Stimulated activated CD8-positive, alpha-beta memory T cell treated with anti-CD3 and anti-CD28 coated beads, Interleukin-12 subunit alpha, Interleukin-12 subunit beta, amount 100 ng/mL, for 1 hour (primary cell): ENCODE measurements at regions not wholly inside any gene's neighbourhood (a gene's known extent, or its start where the extent isn't known, plus 50 kb on each side); places are given as distances from the start of the nearest gene placed in this dataset.

ENCODE experiments used
- DNase-seq: peaks from one replicate; pipeline ENCODE4 v3.0.0-alpha.2; 2020; ENCODE audit warnings: low read depth

DNA sequence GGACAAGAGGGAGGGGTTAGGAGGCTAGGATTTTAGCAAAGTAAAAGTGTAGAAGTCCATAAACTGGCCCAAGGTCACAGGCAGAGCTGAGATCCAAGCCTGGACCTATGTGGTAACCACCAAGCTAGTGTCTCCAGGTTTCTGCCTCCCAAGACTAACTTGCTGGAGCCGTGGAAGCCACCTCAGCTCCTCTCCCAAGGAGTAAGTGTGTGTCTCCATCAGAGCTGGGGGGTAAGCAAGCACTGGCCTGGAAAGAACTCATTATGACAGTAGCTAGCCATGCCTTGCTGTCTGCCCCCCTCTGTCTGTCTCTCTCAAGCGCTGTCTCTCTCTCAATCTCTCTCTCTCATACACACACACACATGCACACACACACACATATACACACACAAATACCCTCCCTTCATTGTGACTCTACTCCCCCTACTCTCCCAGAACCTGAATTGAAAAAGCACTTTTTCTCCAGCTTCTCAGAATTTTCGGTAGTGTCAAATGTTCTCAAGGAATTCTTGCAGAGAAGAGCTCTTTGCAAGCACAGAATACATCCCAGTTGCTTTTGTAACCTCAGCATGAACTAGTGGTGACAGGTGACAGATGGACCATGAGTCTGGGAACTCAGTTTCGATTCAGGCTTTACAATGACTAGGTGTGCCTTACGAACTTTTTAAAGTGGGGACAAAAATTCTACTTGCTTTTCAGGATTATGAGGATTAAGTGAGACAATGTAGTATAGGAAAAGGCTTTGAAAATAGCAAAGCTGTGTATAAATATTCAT, 238.0 kb upstream of the FGGY start:
- no peak for DNase-seq

DNA sequence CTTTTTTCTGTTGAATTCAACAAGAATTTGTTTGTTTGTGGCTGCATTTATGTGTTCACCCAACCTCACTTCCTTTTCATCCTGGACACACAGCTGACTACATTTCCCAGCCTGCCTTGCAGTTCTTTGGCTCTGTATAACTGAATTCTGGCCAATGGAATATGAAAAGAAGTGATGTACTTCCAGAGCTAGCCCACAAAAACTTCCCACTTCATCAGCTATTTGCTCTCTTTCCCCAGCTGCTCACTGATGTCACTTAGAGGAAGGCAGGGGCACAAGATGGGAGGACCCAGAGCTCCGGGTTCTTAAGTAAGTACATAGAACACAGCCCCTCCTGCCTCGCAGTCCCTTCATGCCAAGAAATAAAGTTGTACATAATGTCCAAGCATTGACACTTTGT, 235.0 kb upstream of the FGGY start:
- DNase-seq = no peak

DNA sequence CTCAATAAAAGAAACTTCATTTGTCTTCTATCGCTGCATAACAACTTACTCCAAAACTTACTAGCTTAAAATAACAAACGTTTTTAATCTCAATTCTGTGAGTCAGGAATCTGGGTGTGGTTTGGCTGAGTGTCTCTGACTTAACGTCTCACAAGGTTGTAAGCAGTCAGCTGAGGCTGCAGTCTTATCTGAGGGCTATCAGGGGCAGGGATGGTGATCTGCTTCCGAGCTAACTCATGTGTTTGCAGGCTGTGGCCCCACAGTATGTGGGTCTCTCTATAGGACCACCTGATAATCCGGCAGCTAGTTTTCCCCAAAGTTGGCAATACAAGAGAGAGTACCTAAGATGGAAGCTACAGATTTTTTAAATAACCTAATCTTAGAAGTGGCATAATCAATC, 234.2 kb upstream of the FGGY start:
- no peak for DNase-seq

DNA sequence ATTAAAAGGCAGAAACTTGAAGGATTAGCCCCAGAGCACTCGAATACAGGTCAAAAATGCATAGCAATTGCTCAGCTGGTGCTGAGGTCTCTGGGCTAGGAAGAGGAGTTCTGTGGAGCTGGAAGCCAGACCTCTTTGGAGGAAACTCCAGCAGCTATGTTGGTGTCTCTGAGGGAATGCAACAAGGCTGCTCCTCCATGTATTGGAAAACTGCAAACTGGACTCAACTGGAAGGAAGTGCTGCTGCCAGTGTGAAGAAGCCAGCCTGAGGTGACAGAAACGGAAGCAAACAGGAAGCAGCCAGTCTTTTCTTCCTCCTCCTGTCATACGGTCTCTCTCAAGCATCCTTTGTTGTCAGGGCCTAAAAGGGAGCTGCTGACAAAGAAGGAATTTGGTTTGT, 233.4 kb upstream of the FGGY start:
- DNase-seq = no peak

DNA sequence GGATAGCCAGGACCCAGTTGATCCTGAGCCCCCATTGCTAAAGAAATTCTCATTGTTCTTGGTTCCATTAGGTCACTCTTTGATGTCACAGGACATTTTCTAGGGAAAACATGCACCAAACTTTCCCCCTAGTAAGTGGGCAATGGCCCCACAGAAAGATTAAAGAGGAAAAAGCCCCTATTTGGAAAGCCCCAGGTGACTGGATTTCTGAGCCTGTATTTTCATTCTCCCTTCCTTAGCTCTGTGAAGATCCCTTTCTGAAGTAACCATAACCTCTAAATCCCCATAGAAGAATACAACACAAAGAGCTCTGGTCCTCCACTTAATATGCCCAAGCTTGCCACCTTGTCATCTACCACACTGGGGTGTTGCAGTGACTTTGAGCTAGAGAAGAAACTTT, 232.3 kb upstream of the FGGY start:
- DNase-seq = no peak

DNA sequence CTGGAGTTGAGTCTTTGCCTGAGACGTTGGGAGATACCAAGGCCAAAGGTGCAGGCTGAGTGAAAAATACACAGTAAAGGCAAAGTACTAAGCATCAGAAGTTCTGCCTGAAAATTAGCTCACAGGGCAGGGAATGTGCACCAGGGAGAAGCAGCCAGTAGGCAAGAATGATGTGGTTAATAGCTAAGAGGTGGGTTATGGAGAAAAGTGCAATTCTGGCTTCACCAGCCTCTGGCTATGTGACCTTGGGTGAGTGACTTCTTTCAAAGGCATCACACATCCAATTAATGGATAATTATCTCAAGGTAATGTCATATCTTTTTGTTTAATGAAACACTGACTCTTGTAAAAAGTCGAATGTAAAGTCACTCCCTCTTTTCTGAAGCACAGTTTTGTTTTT, 230.7 kb upstream of the FGGY start:
- no peak for DNase-seq

DNA sequence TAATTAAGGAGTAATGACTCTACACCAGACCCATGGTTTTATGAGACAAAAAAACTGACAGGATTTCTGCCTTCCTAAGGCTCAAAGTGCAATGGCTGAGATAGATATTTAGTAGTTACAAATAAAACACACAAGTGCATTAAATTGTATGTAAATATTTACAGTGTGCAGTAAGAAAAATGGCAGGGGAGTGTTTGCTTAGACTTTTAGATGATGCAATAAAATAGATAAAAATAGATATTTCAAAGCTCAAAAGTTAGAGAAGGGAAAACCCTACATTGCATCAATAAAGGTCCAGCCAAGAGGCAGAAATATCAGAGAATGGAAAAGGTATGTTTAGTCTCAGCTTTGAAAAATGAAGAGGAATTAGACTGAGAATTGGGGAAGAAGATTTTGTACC, 226.3 kb upstream of the FGGY start:
- DNase-seq = no peak

DNA sequence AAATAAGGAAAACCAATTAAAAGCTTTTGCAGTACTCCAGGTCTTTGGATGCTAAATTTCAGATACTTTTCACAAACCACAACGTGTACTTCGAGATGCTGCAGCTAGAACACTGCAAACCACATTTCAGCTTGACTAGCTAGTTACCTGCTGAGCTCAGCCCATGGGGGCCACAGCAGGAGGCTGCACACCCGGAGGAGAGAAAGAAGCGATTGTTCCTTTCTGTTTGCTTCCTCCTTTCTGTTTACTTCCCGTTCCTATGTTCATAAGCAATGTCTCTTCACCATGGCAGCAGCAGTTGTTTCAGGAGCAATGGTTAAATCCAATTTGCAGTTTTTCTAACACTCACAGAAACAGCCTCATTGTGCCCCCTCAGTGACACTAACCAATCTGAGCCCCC, 225.6 kb upstream of the FGGY start:
- DNase-seq = no peak

DNA sequence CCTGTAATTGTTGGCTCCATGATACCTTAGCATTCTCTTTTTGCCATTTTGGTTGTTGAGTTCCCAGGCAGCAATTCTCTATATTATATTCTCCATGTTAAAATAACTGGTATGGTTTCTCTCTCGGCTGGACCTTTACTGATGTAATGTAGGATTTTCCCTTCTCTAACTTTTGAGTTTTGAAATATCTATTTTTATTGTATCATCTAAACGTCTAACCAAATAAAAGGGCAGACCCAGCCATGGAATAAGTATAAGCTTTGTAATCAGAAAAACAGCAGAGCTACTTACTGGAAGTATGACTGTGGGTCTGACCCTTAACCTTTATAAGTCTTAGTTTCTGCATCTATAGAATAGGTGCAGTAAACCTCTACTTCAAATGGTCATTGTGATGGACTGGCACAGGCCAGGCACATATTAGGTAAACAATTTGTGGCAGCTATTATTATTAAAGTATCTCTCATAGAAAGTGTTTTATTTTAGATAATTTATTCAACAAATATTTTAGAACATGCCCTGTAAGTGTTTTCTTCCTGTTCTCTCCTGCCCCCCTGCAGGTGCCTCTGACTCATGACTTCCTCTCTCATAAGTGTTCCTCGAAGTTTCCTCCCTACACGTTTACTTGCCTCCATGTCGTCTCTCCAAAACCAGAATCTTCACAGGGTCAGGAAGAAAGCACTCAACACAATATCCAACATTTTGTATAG, 224.9 kb upstream of the FGGY start:
- DNase-seq = no peak

DNA sequence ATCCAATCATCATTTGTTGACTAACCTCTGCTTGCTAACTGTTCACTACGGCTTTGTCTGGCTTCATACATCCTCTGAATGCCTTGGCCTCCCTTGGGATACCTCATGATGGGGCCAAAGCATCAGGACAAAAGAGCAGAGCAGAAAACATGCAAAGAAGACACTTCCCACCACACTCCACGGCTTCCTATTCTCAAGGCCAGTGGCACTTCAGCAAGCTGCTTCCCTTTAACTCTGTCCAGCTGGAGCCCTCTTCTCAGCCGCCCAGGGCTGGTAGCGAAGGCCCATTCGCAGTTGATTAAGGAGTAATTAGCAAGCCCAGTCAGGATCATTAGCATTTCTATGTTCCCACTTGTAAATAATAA, 224.3 kb upstream of the FGGY start:
- no peak for DNase-seq

DNA sequence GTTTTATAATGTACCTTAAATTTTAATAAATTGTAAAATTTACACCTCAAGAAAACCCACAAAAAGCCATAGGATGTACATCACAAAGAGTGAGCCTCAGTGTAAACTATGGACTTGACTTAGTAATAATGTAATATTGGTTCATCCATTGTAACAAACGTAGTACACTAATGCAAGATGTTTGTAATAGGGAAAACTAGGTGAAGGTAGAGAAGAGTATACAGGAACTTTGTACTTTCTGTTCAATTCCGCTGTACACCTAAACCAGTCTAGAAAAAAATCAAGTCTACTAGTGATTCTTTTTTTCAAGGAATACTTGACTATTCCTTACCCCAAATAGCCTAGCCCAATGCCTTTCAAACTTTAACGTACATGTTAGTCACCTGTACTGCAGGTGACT, 222.3 kb upstream of the FGGY start:
- DNase-seq = no peak

DNA sequence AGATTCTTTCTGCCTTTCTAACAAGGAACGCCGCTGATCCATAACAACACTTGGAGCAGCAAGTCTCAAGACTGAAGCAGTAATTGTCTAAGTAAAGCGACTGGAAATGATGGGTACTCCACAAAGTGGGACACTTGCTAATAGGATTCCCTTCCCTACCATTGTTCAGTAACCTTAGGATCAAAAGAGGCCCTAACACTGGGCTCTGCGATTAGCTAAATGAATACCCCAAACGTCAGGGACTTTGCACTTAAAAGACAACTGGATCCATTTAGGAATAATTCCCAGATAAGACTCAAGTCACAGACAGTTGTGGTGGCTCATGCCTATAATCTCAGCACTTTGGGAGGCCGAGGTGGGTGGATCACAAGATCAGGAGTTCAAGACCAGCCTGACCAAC, 221.9 kb upstream of the FGGY start:
- DNase-seq = no peak

DNA sequence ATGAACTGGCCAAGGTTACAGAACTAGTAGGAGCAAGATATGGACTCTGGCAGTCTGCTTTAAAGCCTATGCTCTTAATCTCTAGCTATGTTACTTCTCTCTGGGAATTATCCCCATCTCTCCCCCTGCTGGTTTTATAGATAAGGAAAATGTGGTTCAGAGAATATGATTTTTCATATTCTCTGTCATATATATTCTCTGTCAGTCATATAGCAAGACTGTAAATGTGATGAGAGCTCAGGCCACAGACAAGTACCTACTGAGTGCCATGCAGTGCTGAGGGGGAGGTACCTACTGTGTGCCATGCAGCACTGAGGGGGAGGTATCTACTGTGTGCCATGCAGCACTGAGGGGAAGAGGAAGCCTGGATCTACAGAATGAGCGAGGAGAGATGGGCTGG, 220.3 kb upstream of the FGGY start:
- DNase-seq = no peak

DNA sequence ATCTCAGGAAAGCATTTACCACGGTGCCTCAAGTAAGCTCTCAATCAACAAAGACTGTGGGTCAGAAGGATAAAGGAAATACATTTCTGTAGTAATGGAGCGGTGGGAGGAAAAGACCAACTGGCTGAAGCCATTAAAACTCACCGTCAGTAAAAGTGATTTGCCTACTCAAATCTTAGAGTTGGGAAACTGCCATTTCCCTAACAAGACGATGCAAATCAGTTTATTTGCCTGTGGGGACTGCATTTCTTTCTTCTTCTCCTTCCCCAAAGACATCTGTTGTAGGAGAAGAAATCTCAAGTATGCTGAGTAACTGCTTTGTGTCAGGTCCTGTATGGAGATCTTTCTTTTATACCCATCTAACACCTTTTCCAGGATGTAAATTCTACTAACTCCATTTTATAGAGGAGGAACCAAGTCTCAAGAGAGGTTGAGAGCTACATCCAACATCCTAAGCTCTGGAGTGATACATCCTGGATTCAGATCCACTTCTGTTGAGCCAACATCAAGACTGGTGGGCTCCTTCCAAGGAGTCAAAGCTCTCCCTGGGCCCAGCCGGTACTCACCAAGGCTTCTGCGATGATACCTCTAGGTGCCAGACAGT, 219.3 kb upstream of the FGGY start:
- no peak for DNase-seq

DNA sequence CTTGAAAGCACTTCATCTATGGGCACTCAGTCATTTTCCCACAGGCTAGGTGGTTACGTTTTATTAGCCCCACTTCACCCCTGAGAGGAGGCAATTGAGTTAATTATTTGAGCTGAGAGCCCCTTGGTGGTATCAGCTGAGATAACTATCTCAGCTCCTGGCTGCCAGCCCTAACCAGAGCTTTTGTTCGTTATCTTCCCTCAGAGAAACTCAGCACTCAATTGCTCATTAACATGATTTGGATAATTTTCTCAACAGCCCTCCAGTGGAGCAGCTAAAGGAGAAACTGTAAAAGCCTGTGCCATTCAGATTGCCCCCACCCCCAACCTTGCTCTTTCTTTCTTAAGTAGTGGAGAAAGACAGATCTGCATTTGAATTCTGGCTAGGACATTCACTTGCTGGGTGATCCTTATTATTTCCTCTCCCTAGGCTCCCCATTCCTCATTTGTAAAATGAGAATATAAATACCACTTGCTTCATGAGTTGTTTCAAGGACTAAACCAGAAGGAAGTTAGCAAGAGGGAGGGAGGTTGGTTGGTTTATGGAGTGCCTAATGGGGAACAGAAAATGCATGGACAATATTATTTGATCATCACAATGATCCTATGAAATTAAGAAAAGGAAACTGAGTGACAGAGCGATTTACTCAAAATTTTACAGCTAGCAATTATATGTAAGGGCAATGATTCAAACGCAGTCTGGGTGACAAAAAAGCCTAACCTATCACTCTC, 218.7 kb upstream of the FGGY start:
- no peak for DNase-seq

DNA sequence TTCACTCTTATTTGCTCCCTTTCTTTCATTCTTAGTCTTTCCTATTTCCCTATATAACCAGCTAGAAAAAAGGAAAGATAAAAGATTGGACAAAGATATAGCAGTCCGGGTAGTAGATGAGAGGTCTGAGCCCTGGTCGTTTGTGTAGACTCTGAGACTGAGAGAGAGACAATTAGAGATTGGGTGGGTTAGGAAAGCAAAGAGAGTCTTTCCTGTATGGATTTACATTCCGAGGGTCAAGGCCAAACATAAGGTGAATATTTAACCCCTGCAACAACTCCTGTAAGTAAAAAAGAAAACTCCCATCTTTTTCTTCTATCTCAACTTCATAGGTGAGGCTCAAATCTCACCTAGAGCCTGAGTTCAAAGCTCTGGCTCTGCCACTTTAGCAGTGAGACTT, 218.0 kb upstream of the FGGY start:
- no peak for DNase-seq

DNA sequence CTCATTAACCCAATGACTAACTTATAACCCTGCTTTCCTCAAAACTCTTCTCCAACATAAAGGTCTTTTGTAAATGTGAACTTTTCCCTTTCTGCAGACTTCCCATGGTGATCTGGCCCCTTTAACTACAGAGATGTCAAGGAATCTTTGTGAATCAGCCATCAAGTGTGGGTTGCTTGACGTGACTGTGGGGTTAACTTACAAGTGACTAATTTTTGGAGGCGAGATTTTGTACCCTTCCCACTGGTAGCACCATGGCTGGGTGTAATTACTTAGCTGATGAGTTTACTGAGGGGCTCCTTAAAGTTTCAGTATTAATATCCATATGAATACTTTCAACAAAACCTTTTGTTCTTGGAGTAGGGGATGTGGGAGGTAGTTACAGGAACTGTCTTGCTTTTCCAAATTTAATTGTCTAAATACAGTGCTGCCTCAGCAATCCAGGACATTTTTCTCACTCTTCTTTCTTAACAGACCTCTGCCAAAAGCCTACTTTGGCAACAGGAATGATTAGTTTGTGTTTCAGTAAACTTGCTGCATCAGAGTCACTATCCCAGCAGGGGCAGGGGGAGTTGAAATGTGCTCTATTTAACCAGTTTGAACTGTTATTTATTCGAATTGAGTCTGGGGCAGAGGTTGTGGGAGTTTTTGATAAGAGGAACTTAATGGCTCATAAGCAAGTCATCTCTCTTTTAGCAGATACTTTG, 217.3 kb upstream of the FGGY start:
- DNase-seq = no peak

DNA sequence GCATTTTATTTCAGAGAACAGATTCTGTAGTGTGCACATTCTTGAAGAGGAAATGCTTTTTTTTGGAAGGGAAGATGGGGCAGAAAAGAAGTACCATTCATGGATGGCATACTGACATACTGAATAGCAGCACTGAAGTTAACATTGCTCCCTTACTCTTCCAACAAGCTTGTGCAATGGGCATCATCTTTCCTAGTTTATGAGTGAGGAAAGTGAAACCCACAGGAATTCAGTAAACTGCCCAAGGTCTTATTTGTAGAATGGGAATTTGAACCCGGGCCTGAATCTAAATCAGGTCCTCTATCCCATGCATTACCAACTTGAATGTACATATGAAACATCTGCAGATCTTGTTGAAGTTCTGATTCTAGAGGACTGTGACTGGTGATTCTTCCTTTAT, 215.7 kb upstream of the FGGY start:
- DNase-seq = no peak

DNA sequence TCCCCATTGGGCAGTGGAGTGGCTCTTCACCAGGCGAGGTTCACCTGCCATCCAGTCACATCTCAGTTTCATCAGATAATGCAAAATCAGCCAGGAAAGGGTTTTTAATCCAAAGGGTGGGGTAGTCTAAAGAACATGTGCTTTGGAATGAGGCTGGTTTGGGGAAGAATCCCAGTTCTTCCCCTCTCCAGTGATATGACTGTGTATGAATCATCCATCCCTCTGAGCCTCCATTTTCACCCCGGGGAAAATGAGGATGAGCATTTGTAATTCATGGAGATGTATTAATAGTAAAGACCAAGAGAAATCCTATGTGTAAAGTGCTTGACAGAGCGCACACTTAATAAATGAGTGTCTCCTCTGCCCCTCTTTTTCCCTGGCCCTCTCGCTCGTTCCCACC, 215.1 kb upstream of the FGGY start:
- DNase-seq = no peak

DNA sequence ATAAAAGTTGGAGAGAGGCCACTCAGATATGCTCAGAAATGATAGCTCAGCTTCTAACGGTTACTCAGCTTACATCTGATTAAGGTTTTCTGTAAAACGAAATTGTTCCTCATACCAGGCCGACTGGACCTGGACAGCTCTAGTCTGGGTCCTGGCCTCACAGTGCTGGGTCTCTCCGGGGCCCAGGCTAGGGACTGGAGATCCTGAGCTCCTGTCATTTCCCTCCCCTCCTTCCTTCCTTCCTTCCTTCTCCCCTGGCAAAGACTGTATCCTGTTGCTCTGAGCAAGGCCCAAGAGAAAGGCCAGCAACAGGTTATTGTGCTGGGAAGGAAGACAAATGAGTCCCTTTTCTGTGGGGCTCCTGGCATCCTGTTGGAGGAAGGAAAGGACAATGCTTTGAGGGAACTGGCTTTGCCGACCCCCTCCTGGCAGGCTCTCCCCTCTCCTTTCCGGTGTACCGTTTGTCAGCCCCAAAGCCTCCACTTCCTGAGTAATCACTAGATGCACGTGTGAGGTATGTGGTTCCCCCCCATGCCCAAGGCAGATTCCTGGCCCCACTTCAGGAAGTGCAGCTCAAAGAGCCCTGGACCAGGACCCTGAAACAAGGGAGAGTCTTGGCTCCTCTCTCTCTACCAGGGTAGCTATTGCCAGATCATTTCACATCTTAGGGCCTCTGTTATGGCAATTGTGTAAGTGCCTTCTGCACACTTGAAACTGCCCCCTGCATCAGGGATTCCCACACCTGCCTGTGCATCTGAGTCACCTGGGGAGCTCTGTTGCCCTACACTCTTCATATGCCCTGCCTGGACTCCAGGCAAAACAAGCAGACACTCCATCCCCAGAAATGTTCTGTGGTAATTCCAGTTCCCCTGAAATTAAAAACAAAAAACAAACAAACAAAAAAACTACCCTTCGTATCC, 212.7 kb upstream of the FGGY start:
- no peak for DNase-seq

DNA sequence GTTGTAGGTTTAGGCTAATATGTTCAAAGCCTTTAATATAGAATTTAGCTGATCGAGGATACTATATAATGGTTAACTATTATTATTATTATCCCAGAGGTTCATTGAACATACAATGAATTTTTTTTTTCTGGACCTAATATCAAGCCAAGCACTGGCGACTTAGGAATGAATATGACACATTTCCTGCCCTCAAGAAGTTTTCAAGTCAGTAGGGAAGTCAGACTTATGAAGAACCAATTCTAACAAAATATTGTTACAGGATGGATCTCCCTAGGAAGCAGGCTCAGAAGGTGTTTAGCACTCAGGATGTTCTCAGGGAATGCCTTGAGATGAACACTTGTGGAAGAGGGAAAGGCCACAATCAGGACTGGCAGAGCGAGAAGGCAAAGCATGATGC, 211.8 kb upstream of the FGGY start:
- DNase-seq = no peak
